ENCODE measurements at regions not wholly inside any gene's neighbourhood (a gene's known extent, or its start where the extent isn't known, plus 50 kb on each side); places are given as distances from the start of the nearest gene placed in this dataset.

GRCh38 chr15:60217161-60217560, 180.6 kb downstream of the ANXA2 start:
- TF ChIP-seq EZH2phosphoT487 (IDR thresholded peaks at IDR 0.05) (no peak), CTCF (IDR thresholded peaks at IDR 0.05) (no peak), EZH2 (IDR thresholded peaks at IDR 0.05) (no peak)

All from neural progenitor cell (in vitro differentiated cells).